Activated CD4-positive, CD25-positive, alpha-beta regulatory T cell (primary cell): ENCODE measurements at regions not wholly inside any gene's neighbourhood (a gene's known extent, or its start where the extent isn't known, plus 50 kb on each side); places are given as distances from the start of the nearest gene placed in this dataset.
"Not testable (repeated sequence)": the region's sequence is repeated elsewhere in the genome, so short reads cannot be mapped to it uniquely, and the experiment has no call there.

Source experiments
- DNase-seq, 4 experiments: peaks; one replicate each; lab custom pipeline; 2025; lab: John Stamatoyannopoulos, UW

DNA sequence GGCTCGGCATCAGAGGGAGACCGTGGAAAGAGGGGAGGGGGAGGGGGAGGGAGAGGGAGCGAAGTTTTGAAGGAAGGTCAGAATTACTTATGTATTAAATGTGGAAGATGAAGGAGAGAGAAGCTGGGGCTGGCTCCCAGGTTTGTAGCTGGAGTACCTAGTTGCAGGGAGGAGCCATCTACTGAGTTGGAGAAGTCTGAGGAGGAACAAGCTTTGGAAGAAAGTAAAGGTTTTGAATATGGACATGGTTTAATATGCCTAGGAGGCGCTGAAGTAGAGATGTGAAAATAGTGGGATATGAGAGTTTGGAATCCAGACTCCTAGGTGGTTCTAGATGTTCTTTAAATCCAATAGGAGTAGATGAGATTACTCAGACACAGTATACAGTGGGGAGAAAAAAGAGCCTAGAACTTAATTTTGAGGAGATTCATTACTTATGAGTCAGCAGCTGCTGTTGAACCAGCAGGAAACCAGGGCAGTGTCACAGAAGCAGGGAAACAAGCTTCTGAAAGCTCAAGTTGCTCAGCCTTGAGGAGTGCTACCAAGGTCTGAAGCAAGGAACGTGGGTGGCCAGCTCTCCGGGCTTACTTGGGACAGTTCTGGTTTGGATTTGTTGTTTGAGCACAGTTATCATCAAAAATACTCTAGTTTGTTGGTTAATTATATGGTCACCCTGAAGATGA lies 149.3 kb downstream of the UTRN start:
- no peak for DNase-seq

DNA sequence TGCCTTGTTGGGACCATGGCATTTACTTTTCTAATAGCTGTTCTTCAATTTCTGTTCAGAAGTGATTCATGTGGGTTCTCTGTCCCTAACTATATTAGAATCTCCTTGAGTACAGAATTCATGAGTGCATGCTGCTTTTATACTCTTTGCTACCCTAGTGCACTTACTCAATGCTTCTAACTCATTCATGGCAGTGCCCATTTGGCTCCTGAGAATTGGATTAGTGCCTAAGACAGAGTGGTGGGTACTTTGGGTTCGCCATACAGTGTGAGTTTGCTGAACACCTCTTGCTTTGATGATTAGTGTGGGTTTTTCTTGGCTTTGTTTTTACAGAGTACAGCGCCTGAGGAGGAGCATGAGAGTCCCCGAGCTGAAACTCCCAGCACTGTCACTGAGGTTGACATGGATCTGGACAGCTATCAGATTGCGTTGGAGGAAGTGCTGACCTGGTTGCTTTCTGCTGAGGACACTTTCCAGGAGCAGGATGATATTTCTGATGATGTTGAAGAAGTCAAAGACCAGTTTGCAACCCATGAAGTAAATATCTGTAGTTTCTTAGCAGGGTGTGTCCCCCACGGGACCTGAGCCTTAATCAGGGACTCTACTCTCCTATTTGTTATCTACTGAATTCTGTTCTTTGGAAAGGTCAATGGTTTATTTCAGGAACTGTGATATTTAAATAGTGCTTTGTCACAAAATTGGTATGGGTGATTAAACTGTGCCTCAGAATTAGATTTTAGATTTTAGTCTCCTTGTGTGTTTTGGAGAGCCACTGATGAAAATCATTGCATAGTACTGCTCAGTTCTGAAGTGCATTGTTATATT lies 150.7 kb downstream of the UTRN start:
- DNase-seq = no peak

- DNase-seq = no peak
These were observed 152.0 kb downstream of the UTRN start for GRCh38 chr6:144437105-144437504.

GRCh38 chr6:144438103-144438502 lies 153.0 kb downstream of the UTRN start:
- no peak for DNase-seq

DNA sequence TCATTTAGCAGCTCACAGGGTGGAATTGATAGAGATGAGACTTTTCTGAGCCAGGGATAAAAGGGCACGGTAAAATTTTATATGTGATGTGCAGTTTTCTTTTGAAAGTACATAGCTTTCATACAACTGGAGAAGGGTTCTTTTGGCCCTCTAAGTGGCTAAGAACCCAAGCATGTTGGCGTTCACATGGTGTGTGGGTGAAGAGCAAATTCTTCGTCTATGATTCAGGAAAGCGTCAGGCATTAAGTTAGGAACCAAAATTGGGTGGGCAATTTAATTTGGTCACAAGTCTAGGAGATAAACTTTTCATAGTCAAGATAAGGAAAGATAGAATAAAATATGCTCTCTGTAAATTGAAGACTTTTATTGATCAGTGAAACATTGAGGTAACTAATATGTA lies 153.9 kb downstream of the UTRN start:
- DNase-seq = no peak

- not testable (repeated sequence) for DNase-seq
These were observed 156.7 kb downstream of the UTRN start for GRCh38 chr6:144441801-144442200.

- DNase-seq = no peak
These were observed 158.0 kb downstream of the UTRN start for GRCh38 chr6:144443157-144443556.

- no peak for DNase-seq
These were observed 162.3 kb downstream of the UTRN start for GRCh38 chr6:144447472-144447871.

DNA sequence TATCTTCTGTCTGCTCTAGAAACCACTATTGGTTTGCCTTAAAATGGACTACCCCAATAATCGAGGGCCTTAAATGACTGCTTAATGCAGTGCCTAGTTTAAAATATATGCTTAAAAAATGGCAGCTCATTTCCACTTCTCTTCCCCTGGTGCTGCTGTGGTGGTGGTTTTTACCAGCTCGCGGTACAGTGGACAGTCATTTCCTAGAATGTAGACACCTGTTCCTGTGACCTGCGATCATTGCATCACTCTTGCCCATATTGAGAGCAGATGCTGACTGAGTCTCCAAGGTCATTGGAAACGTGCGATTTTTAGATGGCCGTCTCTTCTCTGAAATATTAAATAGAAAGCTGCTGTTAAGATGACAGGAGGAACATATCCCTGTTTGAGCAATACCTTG lies 164.1 kb downstream of the UTRN start:
- DNase-seq = no peak

- DNase-seq = no peak
These were observed 164.9 kb downstream of the UTRN start for GRCh38 chr6:144449911-144450597.

DNA sequence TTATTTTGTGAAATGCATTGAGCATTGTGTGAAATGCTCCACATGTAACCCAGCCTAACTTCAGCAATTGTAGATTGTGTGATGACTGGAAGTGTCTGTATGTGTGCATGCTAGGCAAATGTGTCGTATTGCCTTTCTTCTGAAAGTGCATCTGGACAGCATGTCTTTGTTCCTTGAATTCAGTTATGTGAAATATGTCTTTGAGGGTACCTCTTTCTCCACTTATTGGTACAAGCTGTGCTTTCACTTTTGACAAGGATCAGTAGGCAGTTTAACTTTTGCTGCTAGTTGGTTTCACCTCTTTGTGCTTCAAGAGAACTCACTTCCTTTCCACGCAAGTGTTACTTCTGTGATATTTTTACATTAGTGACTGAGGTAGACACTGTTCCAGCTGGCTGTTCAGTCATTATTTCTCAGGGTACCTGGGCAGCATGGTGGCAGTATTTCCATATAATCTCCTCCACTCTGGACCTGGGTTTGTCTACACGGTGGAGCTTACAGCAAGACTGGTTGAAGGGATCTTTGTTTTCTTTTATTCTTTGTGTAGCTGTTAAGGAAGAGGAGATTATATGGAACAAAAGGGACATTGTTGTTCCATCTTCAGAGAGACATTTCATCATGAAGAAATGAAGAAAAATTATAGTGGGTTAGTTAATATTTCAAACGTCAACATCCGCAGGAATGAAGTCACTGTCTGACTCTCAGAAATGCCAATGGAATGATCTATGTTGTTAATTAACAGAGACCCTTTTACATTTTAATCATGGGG lies 175.4 kb downstream of the UTRN start:
- DNase-seq = no peak

- no peak for DNase-seq
These were observed 176.9 kb downstream of the UTRN start for GRCh38 chr6:144462058-144462457.

- DNase-seq = no peak
These were observed 181.6 kb downstream of the UTRN start for GRCh38 chr6:144466716-144467115.

GRCh38 chr6:144467172-144467762 lies 182.1 kb downstream of the UTRN start:
- no peak for DNase-seq

DNA sequence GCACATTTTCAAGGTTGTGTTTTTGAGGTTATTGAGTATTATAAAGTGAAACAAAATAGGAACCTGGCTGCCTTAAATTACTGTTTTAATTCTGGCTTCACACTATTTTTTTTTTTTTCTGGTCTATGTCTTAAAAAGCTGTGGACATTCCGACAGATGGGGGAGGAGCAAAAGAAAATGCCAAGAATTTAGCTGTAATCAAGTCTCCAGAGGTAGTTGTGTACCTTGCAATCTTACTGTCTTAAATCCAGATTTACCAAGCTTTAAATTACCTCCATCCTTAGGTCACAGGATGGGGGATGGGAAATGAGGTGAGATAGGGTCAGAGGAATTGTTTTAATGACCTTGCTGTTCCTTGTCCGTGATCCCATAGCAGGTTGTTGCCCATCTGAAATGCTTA lies 182.8 kb downstream of the UTRN start:
- no peak for DNase-seq

GRCh38 chr6:144468709-144469108 lies 183.6 kb downstream of the UTRN start:
- no peak for DNase-seq

GRCh38 chr6:144469144-144469575 lies 184.0 kb downstream of the UTRN start:
- no peak for DNase-seq

GRCh38 chr6:144470201-144470600 lies 185.1 kb downstream of the UTRN start:
- DNase-seq = not testable (repeated sequence)

DNA sequence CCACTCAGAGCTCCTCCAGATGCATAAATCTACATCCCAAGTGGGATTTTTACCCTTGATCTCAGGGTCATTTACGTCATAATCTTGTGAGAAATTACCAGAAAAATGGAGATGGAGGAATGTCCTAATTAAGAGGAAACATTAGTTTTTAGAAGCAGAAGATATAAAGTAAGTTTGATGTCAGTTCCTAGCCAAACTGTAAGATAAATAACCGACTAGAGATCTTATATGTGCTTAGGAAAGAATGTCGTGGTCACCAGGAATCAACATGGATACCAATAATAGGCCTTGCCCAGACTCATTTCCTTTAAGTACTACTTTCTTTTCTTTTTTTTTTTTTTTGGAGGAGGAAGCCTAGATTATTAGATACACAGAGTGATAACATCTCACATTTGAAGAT lies 186.9 kb downstream of the UTRN start:
- DNase-seq = no peak

DNA sequence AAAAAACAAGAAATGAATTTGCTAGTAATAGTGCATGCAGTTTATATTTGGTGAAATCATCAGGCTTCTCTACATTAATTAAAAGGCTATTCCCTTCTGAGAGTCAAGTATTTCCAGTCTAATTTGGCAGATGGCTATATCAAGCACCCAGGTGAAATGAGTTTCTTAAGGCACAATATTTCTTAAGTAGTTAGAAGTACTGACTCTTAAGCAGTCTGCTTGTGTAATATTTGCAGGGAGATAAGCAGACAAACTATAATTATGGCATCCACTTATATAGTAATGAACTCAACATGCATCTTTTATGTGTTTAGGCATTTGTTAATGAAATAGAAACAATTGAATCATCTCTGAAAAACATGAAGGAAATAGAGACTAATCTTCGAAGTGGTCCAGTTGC lies 189.2 kb downstream of the UTRN start:
- no peak for DNase-seq

DNA sequence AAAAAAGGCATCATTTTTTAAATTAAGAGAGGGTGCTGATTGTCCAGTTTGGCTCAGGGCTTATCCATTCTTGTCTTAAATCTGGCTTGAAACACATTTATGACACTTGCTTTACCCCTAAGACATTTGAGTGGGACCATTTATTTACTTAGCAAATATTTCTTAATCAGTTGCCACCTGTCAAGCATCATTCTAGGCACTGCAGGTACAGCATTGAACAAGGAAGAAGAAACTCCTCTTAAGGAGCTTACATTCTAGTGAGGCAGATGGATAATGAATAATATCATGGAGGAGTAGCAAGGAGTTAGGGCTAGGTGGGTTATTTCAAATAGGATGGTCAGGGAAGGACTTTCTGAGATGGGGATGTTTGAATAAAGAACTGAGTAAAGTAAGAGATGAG lies 189.8 kb downstream of the UTRN start:
- no peak for DNase-seq

- DNase-seq = no peak
These were observed 190.3 kb downstream of the UTRN start for GRCh38 chr6:144475411-144475810.
